HG03039 (cell line): ENCODE measurements at regions not wholly inside any gene's neighbourhood (a gene's known extent, or its start where the extent isn't known, plus 50 kb on each side); places are given as distances from the start of the nearest gene placed in this dataset.

ENCODE experiments used
- ATAC-seq: cut with Tn5 transposase; IDR thresholded peaks from one replicate; pipeline ENCODE4 v1.9.1; 2021; ENCODE audit warnings: mild to moderate bottlenecking, moderate library complexity; ENCODE audit not compliant: unreplicated experiment

- ATAC-seq, result no peak
These were observed 87.6 kb upstream of the SLC25A26 start for GRCh38 chr3:66133050-66133757.

- no peak for ATAC-seq
These were observed 89.9 kb upstream of the MAGI1 start for GRCh38 chr3:66128623-66129022.

GRCh38 chr3:66121318-66121717 is 82.6 kb upstream of the MAGI1 start:
- no peak for ATAC-seq

- no peak for ATAC-seq
These were observed 77.3 kb upstream of the MAGI1 start for GRCh38 chr3:66115858-66116654.

GRCh38 chr3:66113542-66113941 is 74.8 kb upstream of the MAGI1 start:
- ATAC-seq, result no peak

GRCh38 chr3:66110840-66111239 is 72.1 kb upstream of the MAGI1 start:
- no peak for ATAC-seq

- no peak for ATAC-seq
These were observed 69.1 kb upstream of the MAGI1 start for GRCh38 chr3:66107855-66108254.

- ATAC-seq, result no peak
These were observed 68.1 kb upstream of the MAGI1 start for GRCh38 chr3:66106788-66107187.

GRCh38 chr3:66104535-66104934 is 65.8 kb upstream of the MAGI1 start:
- no peak for ATAC-seq

- ATAC-seq, result no peak
These were observed 65.0 kb upstream of the MAGI1 start for GRCh38 chr3:66103729-66104128.

GRCh38 chr3:66101901-66102300 is 63.2 kb upstream of the MAGI1 start:
- no peak for ATAC-seq

GRCh38 chr3:66099541-66100065 is 60.9 kb upstream of the MAGI1 start:
- ATAC-seq, result no peak

- ATAC-seq, result no peak
These were observed 59.7 kb upstream of the MAGI1 start for GRCh38 chr3:66098436-66098835.

GRCh38 chr3:66097647-66098046 is 58.9 kb upstream of the MAGI1 start:
- no peak for ATAC-seq

GRCh38 chr3:66095295-66096001 is 56.7 kb upstream of the MAGI1 start:
- no peak for ATAC-seq

GRCh38 chr3:66093981-66094380 is 55.3 kb upstream of the MAGI1 start:
- ATAC-seq, result peak; percentile 61

- ATAC-seq, result no peak
These were observed 53.7 kb upstream of the MAGI1 start for GRCh38 chr3:66092175-66092995.
